ENCODE measurements at regions not wholly inside any gene's neighbourhood (a gene's known extent, or its start where the extent isn't known, plus 50 kb on each side); places are given as distances from the start of the nearest gene placed in this dataset.

- no peak for DNase-seq (ENCODE audit: low read depth in 3 of 3)
Observed at GRCh38 chr13:103157016-103157415, 90.8 kb upstream of the SLC10A2 start.

- DNase-seq (ENCODE audit: low read depth in 3 of 3) = no peak
Observed at GRCh38 chr13:103156346-103156998, 90.3 kb upstream of the SLC10A2 start.

GRCh38 chr13:103153466-103153865 lies 87.2 kb upstream of the SLC10A2 start:
- DNase-seq (ENCODE audit: low read depth in 3 of 3) = no peak

GRCh38 chr13:103147961-103148360 lies 81.7 kb upstream of the SLC10A2 start:
- no peak for DNase-seq (ENCODE audit: low read depth in 3 of 3)

DNA sequence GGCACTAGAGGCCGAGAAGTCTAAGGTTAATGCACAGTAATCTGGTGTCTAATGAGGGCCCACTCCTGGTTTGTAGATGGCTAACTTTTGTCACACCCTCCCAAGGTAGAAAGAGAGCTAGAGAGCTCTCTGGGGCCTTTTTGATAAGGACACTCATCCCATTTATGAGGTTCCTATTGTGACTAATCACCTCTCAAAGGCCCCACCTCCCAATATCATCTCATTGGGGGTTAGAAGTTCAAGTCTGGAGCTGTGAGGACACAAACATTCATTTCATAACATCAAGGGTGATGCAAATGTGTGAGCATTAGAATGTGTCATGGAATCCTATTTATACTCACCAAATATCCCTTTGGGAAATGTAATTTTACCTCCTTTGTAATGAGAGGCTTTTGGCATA lies 79.2 kb upstream of the SLC10A2 start:
- DNase-seq (ENCODE audit: low read depth in 3 of 3) = no peak

DNA sequence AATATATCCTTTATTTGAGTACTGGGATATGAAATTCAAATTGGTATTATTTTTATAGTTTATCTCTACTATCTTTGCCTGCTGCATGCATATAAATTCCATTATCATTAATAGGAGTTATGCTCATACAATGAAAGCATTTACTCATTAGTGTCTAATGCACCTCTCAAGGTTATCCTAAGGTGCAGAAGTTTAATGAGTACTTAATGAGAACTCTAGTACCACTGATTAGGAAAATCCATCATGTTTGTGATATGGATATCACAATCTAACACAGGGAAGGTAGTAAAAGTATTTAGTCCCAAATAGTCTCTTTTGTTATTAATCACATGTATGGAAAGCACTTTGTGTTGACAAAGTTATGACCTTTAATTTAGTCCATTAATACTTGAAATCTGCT lies 77.2 kb upstream of the SLC10A2 start:
- DNase-seq (ENCODE audit: low read depth in 3 of 3) = no peak

GRCh38 chr13:103142151-103142550 lies 75.9 kb upstream of the SLC10A2 start:
- no peak for DNase-seq (ENCODE audit: low read depth in 3 of 3)

DNA sequence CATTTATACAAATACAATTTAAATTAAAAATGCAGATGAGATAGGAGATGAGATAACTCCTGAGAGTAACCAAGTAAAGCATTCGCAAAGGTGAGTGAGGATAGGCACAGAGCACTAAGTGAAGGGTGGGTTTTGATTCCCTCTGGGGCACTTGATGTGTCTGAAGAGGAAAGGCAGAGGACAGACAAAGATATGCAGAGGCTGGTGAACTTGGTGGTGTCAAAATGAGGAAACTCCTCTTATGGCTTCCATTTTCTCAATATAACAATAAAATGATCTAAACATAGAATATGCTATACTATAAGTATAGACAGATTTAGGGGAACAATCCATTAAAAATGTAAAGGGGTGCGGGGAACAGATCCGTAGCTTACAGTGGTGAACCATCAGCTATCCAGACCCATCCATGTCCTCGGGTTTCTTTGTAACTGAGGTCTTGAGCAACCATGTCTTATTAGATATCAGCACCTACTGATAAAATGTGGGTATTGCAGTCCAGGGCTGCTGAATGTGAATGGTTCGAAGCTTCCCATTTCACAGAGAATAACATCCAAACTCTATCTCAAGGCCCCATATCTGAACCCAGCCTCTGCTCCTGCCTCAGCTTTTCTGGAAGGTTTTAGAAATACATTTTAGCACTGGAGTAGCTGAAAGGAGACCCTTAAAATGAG lies 73.9 kb upstream of the SLC10A2 start:
- no peak for DNase-seq (ENCODE audit: low read depth in 3 of 3)

GRCh38 chr13:103134271-103134670 lies 68.1 kb upstream of the SLC10A2 start:
- no peak for DNase-seq (ENCODE audit: low read depth in 3 of 3)

- DNase-seq (ENCODE audit: low read depth in 3 of 3) = no peak
Observed at GRCh38 chr13:103133556-103133955, 67.3 kb upstream of the SLC10A2 start.

GRCh38 chr13:103130681-103131210 lies 64.5 kb upstream of the SLC10A2 start:
- no peak for DNase-seq (ENCODE audit: low read depth in 3 of 3)

GRCh38 chr13:103130146-103130545 lies 63.9 kb upstream of the SLC10A2 start:
- no peak for DNase-seq (ENCODE audit: low read depth in 3 of 3)
